GM21528 (cell line): ENCODE measurements at regions not wholly inside any gene's neighbourhood (a gene's known extent, or its start where the extent isn't known, plus 50 kb on each side); places are given as distances from the start of the nearest gene placed in this dataset.

Source experiments
- ATAC-seq: cut with Tn5 transposase; IDR thresholded peaks from one replicate; pipeline ENCODE4 v1.9.1; 2021; ENCODE audit warnings: mild to moderate bottlenecking, moderate library complexity; ENCODE audit not compliant: unreplicated experiment, low FRiP score

GRCh38 chr11:123378096-123378495 lies 52.0 kb upstream of the GRAMD1B start:
- ATAC-seq: no peak

DNA sequence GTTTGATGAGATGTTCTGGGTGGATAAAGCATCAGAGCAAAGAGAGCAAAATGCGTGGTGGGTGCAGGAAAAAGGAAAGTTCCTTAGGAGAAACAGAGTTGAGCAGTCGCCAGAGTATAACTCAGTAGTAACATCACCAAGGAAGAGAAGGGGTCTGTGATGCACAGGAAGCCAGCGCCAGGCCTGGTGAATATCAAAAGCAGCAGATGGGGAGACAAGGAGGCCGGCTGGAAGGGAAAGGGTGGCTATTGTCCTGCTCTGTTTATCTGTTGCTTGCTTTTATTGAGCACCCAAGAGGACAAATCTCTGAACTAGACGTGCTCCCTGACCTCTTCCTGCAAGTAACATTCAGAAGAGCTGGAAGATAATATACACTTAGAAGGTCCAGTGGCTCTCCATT lies 52.7 kb upstream of the GRAMD1B start:
- ATAC-seq: no peak

GRCh38 chr11:123375832-123376231 lies 54.2 kb upstream of the GRAMD1B start:
- ATAC-seq: no peak

DNA sequence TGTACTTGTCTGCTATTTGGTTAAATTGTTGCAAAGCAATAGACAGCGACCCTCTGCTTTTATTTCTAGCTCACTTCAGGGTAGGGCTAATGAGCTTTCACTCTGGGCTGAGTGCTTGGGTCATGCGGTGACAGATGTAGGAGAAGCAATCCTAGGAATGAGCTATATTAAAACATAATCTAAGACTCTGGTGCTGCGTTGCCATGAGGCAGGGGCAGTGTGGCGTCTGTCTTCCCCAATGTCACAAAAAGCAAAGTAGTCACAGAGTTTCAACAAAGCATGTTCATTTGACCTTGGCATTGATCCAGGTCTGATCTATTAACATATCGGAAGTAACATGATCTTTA lies 55.5 kb upstream of the GRAMD1B start:
- no peak for ATAC-seq

DNA sequence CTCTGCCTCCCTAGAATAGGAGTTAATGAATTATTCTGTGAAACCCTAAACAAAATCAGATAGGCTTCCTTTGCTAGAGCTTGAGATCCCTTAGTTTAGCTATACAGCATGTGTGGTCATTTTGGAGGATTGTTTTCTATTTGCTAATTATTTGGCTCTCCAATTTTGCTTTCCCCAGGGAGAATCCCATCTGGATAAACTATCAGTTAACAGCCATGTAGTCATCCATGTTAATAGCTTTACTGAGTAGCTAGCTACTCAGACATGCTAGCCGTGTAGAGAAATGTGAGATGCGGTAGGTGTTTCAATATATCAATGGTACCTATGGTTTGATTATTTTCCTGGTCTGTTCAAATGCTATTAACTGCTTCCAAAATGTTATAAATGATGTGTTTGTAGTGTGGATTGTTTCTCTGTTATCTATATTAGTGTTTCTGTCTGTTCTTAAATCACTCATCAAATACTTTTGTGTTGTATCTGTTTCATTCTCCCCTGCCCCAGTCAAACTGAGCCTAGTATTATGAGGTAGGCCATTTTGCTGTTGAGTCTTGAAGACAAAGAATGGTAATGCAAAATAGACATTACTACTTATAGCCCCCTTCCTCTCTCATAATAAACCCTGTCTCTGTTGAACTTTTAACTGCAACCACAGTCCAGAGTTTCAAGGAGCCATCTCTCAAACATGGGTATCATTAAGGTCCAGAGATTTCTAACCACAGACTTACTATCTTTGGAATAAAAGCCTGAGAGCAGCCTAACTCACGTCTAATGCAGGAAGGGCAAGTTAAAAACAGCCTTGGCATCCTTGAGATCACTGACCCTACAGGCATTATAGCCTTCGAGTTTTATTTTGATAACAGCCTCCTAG lies 56.1 kb upstream of the GRAMD1B start:
- no peak for ATAC-seq

GRCh38 chr11:123371506-123372297 lies 58.4 kb upstream of the GRAMD1B start:
- ATAC-seq: no peak

DNA sequence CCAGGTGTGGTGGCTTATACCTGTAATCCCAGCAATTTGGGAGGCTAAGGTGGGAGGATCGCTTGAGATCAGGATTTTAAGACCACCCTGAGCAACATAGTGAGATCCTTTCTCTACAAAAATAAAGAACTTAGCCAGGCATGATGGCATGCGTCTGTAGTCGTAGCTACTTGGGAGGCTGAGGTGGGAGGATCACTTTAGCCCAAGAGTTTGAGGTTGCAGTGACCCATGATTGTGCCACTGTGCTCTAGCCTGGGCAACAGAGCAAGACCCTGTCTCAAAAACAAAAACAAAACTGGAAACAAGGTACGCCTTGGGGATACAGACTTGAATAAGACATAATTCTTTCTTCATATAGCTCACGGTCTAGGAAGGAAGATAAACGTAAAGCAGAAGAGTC lies 63.1 kb upstream of the GRAMD1B start:
- no peak for ATAC-seq

- ATAC-seq: no peak
These were observed 64.1 kb upstream of the GRAMD1B start for GRCh38 chr11:123365955-123366354.

GRCh38 chr11:123364080-123364479 lies 66.0 kb upstream of the GRAMD1B start:
- ATAC-seq: no peak

- ATAC-seq: no peak
These were observed 66.5 kb upstream of the GRAMD1B start for GRCh38 chr11:123363556-123363955.

GRCh38 chr11:123362941-123363340 lies 67.1 kb upstream of the GRAMD1B start:
- ATAC-seq: no peak

- ATAC-seq: no peak
These were observed 67.9 kb upstream of the GRAMD1B start for GRCh38 chr11:123362186-123362585.

- ATAC-seq: no peak
These were observed 69.0 kb upstream of the GRAMD1B start for GRCh38 chr11:123361110-123361509.

DNA sequence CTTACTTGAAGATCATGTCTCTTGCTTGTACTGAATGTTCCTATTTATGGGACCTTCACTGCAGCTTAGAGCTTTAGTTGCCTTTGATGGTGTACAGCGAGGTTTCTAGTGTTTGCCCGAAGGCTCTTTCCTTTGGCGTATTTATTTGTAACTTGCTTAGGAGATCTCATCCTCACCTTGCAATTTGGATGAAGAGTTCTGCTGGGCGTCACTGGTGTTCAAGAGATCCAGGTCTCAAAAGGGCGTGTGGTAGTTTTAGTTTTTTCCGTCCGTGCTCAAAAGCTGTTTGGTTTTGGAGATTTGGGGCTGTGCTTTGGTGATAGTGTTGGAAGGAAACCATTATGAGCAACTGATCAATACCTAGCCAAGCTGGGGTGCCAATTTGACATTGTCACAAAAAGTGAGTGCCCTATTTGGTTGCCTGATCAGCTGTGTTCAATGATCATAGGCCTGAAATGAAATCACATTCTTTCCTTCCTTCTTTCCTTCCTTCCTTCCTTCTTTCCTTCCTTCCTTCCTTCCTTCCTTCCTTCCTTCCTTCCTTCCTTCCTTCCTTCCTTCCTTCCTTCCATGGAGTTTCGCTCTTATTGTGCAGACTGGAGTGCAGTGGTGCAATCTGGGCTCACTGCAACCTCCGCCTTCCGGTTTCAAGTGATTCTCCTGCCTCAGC lies 69.7 kb upstream of the GRAMD1B start:
- no peak for ATAC-seq

DNA sequence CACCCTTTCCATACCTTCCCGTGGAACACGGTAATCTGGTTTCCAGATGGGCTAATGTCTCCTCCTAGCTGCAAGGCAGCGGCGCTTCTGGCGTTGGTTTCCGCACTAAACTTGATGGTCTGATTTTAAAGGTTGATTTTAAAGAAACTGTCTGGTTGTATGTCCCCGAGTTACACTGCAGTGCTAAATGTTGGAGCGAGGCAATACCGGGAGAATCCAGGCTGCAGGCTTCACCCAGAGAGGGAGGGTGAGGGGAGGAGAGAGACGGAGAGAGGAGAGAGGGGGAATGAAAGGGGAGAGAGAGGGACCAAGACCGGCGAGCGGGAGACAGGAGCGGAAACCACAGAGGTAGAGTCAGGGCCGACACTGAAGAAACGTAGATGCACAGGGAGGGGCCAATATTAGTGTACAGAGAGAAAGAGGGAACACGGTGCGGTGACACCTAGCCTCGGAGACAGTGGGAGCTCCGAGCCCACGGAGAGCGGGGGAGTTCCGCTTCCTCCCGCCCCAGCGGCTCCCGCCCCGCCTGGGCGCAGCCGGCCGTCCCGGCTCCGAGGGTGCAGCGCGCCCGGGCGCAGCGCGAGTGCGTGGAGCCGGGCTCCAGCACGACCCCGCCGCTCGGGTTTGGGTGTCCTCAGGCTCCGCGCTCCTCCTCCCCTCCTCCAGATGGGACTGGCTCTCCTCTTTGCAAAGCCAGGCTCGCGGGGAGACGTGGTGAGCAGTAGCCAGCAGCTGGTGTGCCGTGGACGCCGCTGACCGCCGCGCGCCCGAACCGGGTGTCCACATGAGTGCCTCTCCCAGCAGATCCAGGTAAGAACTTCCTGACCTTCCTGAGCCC lies 71.9 kb upstream of the GRAMD1B start:
- ATAC-seq: no peak

DNA sequence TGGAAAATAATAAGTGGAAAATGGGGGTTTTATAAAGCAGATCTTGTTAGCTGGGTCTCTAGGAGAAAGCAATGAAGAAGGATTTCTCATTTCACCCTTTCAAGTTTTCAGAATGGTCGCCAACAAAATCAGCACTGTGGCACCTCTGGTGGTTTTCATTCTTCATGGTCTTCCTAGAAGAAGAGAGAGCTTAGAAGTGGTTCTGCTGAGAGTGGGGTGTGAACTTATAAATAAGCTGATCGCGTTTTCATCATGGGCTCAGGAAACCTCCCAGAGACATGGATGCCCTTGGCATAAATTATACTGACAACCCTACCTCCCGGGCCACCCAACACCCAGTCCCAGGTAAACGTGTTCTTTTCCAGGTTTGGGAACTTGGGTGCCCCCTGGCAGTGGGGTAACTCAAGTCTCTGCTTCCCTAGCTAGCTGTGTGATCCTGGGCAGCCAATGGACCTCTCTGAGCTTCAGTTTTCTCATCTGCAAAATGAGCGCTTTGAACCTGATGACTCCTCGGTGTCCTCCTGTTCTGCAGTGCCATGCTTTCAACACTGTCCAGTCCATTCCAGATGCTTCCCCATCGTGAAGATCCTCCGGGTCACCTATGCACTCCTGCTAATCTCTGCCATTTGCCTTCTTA lies 72.6 kb upstream of the GRAMD1B start:
- ATAC-seq: no peak

DNA sequence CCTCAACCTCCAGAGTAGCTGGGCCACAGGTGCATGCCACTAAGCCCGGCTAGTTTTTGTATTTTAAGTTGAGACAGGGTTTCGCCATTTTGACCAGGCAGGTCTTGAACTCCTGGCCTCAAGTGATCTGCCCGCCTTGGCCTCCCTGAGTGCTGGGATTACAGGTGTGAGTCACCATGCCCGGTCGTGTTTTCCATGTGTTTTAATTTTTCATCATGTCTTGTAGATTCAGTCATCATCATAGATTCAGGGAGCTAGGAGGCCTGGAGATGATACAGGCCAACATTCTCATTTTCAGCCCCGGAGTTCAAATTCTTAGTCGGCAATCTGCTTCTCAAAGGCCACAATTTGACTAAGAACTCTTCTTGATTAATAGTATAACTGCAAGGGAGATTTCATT lies 73.5 kb upstream of the GRAMD1B start:
- ATAC-seq: no peak

GRCh38 chr11:123354371-123354975 lies 75.6 kb upstream of the GRAMD1B start:
- no peak for ATAC-seq

DNA sequence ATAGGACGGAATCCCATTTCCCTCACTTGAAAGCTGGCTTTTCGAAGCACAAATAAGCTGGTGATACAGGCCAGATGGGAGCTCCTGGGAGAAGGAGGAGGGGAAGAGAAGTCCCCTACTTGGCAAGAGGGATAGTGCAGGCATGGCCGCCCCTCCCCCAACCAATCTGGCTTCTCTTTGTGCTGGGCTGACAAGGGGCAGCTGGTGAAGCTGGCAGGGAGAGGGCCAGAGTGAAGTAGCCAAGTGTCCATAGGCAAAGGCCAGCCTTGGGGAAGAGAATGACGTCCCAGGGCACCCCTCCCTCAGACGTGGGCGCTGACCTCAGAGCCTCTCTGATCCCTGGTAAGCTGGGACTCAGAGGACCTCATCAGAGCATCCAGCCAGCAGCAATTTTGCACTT lies 78.7 kb upstream of the GRAMD1B start:
- ATAC-seq: no peak

GRCh38 chr11:123349382-123349781 lies 80.7 kb upstream of the GRAMD1B start:
- ATAC-seq: no peak
